Heart right ventricle (tissue), 16 donors: ENCODE measurements at regions not wholly inside any gene's neighbourhood (a gene's known extent, or its start where the extent isn't known, plus 50 kb on each side); places are given as distances from the start of the nearest gene placed in this dataset.
A peak's percentile ranks its signal among the peaks of the same experiment; 100 is the strongest.
"Not testable (repeated sequence)": the region's sequence is repeated elsewhere in the genome, so short reads cannot be mapped to it uniquely, and the experiment has no call there.

Experiments
- ATAC-seq, 8 donors: fragments of 200-7000 bp; cut with Tn5 transposase; one replicate each; pipeline ENCODE4 v1.9.1; 2020; ENCODE audit warnings: mild to moderate bottlenecking in 8 of 8, moderate library complexity in 8 of 8, moderate number of reproducible peaks in 1 of 8
- DNase-seq, 2 donors: peaks; one replicate each; pipeline ENCODE4 v3.0.0-alpha.2; 2020
- H3K27ac ChIP-seq, 10 donors: fragments of 200-600 bp; sonication (generic) in 2 of 10; one replicate each; pipeline versions ENCODE4 v1.5.0 to v1.8.0; 2020 to 2022; ENCODE audit warnings: mild to moderate bottlenecking in 3 of 10
- H3K27me3 ChIP-seq, 7 donors: fragments of 200-600 bp; one replicate each; pipeline ENCODE4 v1.8.0; 2021 to 2022; ENCODE audit warnings: mild to moderate bottlenecking in 2 of 7
- H3K36me3 ChIP-seq, 9 donors: fragments of 200-600 bp; sonication (generic) in 1 of 9; one replicate each; pipeline versions ENCODE4 v1.5.0 to v1.8.0; 2020 to 2022; ENCODE audit warnings: mild to moderate bottlenecking in 2 of 9
- H3K4me1 ChIP-seq, 9 donors: fragments of 200-600 bp; sonication (generic) in 1 of 9; one replicate each; pipeline versions ENCODE4 v1.5.0 to v1.8.0; 2020 to 2022; ENCODE audit warnings: mild to moderate bottlenecking in 4 of 9
- H3K4me3 ChIP-seq, 10 donors: fragments of 200-600 bp; sonication (generic) in 2 of 10; one replicate each; pipeline versions ENCODE4 v1.5.0 to v1.8.0; 2020 to 2022; ENCODE audit warnings: mild to moderate bottlenecking in 7 of 10, moderate library complexity in 2 of 10
- H3K9me3 ChIP-seq, 11 donors: fragments of 200-600 bp in 10 of 11; sonication (generic) in 2 of 11; one replicate each; pipeline versions ENCODE4 v1.5.0 to v1.8.0; 2013 to 2022; ENCODE audit warnings: mild to moderate bottlenecking in 2 of 11, control low read depth in 1 of 11, moderate library complexity in 1 of 11
- WGBS, 2 donors: extraction: QIAGEN DNeasy Blood & Tissue Kit; methylation state at CpG; one replicate each; pipeline ENCODE4 v1.1.7; 2013; ENCODE audit warnings: inconsistent platforms in 1 of 2; 5-methylcytosine and 5-hydroxymethylcytosine counted together
- intact Hi-C, 10 donors: fragments of 100-400 bp; cut with DNase I; formaldehyde crosslinking; loops; one replicate each; pipeline versions ENCODE4 v1.11.1 to v1.14.2; 2022
- TF ChIP-seq, protein P1 (sequence below), 9 donors: fragments of 200-600 bp; sonication (generic) in 2 of 9; IDR thresholded peaks; one replicate each; pipeline versions ENCODE4 v1.5.0 to v1.8.0; 2021 to 2022; ENCODE audit warnings: antibody characterized with exemption in 9 of 9, mild to moderate bottlenecking in 5 of 9, moderate library complexity in 1 of 9
- donor health status: Arrhythmogenic right ventricular cardiomyopathy.
- donor health status: ischemic (EF 13 %, LVEDD 7.1; RV severe dilation, severe dysfunction).
- donor health status: healthy with polysubstance abuse.
- donor health status: DM: no; HTN: yes; CAD: no.
- donor health status: DM: no; HTN: no; CAD: no.
- donor health status: ischemic (EF 25% LVEDD 6.9; RV normal size, moderate dysfunction).
- donor health status: ischemic (EF 25% LVEDD 5.7; RV mildly dilated, moderate dysfunction).
- donor health status: healthy.
- donor health status: DM: yes; HTN: yes; CAD: no.
- donor health status: Ischemic cardiomyopathy.
- donor health status: ischemic (EF 35%, LVEDD 5.7; RV mildly dilated, moderate dysfunction).
- donor health status: nonischemic (EF 11% LVEDD 7.7; RV severe dilation, severe dysfunction).
- donor health status: DM: yes; HTN: yes; CAD: no.
- donor health status: PGD.
- donor health status: ischemic (EF 29% LVEDD 5.4; RV normal size, mild dysfunction).
- donor health status: nonischemic (EF 23%, LVEDD 6.1; RV moderate dilation, normal function).

- H3K27ac ChIP-seq, ATAC-seq, intact Hi-C loops, H3K4me3 ChIP-seq, H3K9me3 ChIP-seq, DNase-seq, H3K36me3 ChIP-seq, H3K4me1 ChIP-seq, H3K27me3 ChIP-seq: not testable (repeated sequence)
- WGBS, 2 donors, result 42% methylated on average over 3 of the region's 3 CpGs
- TF ChIP-seq, protein P1, sequence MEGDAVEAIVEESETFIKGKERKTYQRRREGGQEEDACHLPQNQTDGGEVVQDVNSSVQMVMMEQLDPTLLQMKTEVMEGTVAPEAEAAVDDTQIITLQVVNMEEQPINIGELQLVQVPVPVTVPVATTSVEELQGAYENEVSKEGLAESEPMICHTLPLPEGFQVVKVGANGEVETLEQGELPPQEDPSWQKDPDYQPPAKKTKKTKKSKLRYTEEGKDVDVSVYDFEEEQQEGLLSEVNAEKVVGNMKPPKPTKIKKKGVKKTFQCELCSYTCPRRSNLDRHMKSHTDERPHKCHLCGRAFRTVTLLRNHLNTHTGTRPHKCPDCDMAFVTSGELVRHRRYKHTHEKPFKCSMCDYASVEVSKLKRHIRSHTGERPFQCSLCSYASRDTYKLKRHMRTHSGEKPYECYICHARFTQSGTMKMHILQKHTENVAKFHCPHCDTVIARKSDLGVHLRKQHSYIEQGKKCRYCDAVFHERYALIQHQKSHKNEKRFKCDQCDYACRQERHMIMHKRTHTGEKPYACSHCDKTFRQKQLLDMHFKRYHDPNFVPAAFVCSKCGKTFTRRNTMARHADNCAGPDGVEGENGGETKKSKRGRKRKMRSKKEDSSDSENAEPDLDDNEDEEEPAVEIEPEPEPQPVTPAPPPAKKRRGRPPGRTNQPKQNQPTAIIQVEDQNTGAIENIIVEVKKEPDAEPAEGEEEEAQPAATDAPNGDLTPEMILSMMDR (IDR thresholded peaks at IDR 0.05), result peak in 4 of 9 donors; percentile 9 to 30 (median 22)
Observed at GRCh38 chr16:31996325-31996724, 122.7 kb downstream of the ZNF267 start.

- H3K4me3 ChIP-seq, H3K27me3 ChIP-seq, ATAC-seq, H3K36me3 ChIP-seq, intact Hi-C loops, H3K27ac ChIP-seq, H3K4me1 ChIP-seq, DNase-seq: not testable (repeated sequence)
- 82 to 90% methylated on average over 5 to 9 of the region's 9 CpGs for WGBS, 2 donors
- peaks cover 0 to 13% (median 0%) of the 10 kb centered on the region in 11 donors for H3K9me3 ChIP-seq
Observed at GRCh38 chr16:32002496-32002895, 128.9 kb downstream of the ZNF267 start.

- intact Hi-C loops, result not testable (repeated sequence)
Observed at GRCh38 chr16:32003819-32004218, 130.2 kb downstream of the ZNF267 start.

GRCh38 chr16:32038783-32039496 lies 165.3 kb downstream of the ZNF267 start:
- H3K9me3 ChIP-seq, intact Hi-C loops, ATAC-seq, H3K27me3 ChIP-seq, H3K27ac ChIP-seq, H3K36me3 ChIP-seq, DNase-seq, H3K4me1 ChIP-seq, H3K4me3 ChIP-seq: not testable (repeated sequence)
- WGBS, 2 donors, result 72 to 78% methylated on average over 6 to 9 of the region's 10 CpGs

More at GRCh38 chr16:32003819-32004218, 130.2 kb downstream of the ZNF267 start:
- not testable (repeated sequence) for H3K27ac ChIP-seq, DNase-seq, H3K4me3 ChIP-seq, H3K27me3 ChIP-seq, H3K4me1 ChIP-seq, ATAC-seq, H3K36me3 ChIP-seq
- 81 to 89% methylated on average over 5 to 6 of the region's 7 CpGs for WGBS, 2 donors
- H3K9me3 ChIP-seq, result peaks cover 0 to 13% (median 0%) of the 10 kb centered on the region in 11 donors

DNA sequence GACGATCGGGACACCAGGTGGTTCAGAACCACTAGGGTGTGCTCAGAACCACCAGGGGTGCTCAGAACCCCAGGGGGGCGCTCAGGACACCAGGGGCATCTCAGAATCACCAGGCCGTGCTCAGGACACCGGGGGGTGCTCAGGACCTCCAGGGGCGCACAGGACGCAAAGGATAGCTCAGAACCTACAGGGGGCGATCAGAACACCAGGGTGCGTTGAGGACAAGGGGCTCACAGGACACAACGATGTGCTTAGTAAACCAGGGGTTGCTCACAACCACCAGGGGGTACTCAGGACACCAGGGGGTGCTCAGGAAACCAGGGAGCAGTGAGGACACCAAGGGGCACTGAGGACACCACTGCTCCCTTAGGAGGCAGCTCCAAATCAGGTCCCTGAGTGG lies 166.3 kb downstream of the ZNF267 start:
- H3K27ac ChIP-seq, H3K9me3 ChIP-seq, H3K4me3 ChIP-seq, intact Hi-C loops, H3K36me3 ChIP-seq, DNase-seq, H3K4me1 ChIP-seq, ATAC-seq, H3K27me3 ChIP-seq: not testable (repeated sequence)
- WGBS, 2 donors, result no CpG with 5 or more reads among the region's 10 CpGs

GRCh38 chr16:32066016-32066651 lies 187.0 kb upstream of the TP53TG3D start:
- H3K27me3 ChIP-seq, DNase-seq, H3K27ac ChIP-seq, H3K4me1 ChIP-seq, ATAC-seq, H3K36me3 ChIP-seq, intact Hi-C loops, H3K4me3 ChIP-seq, H3K9me3 ChIP-seq: not testable (repeated sequence)
- WGBS, 2 donors, result 33 to 35% methylated on average over 11 to 13 of the region's 13 CpGs

- H3K9me3 ChIP-seq, intact Hi-C loops, H3K4me1 ChIP-seq, ATAC-seq, DNase-seq, H3K27ac ChIP-seq, H3K27me3 ChIP-seq, H3K4me3 ChIP-seq, H3K36me3 ChIP-seq: not testable (repeated sequence)
- WGBS, 2 donors, result no CpG with 5 or more reads among the region's 3 CpGs
Observed at GRCh38 chr16:32071586-32071985, 181.5 kb upstream of the TP53TG3D start.

DNA sequence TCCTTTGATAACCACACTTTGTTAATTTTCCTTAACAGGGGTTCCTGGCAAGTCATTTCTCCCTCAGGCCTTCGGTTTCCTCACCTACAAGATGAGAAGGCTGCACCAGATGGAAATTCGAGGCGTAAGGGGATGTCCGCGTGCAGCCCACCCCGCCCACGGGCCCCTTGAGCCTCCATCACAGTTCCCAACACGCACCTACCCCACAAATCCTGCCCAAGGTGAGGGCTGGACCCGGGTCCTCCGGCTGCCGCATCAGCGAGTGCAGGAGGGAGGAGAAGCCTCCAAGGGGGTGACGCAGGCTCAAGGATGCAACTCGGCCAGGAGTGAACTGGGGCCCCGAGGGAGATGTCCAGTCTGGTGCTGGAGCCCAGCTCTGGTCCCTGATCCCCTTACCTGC lies 169.2 kb upstream of the TP53TG3D start:
- DNase-seq, intact Hi-C loops: not testable (repeated sequence)

GRCh38 chr16:32084656-32085401 lies 168.3 kb upstream of the TP53TG3D start:
- Histone ChIP-seq H3K4me3 (peak overlapping the region in 2 of 10 donors; percentile 22 to 44), H3K27me3 (peaks cover 0 to 24% (median 7%) of the 10 kb centered on the region in 7 donors)
- ATAC-seq, H3K36me3 ChIP-seq, H3K4me1 ChIP-seq, H3K9me3 ChIP-seq, H3K27ac ChIP-seq, intact Hi-C loops: not testable (repeated sequence)
- WGBS, 2 donors, result 17 to 19% methylated on average over 47 to 72 of the region's 86 CpGs
- peak in 1 of 2 donors; percentile 7 for DNase-seq

More for the DNA sequence above, 169.2 kb upstream of the TP53TG3D start:
- not testable (repeated sequence) for ATAC-seq, H3K36me3 ChIP-seq, H3K4me3 ChIP-seq, H3K27ac ChIP-seq, H3K4me1 ChIP-seq, H3K9me3 ChIP-seq
- peaks cover 0 to 24% (median 7%) of the 10 kb centered on the region in 7 donors for H3K27me3 ChIP-seq
- WGBS, 2 donors, result 39 to 40% methylated on average over 13 to 14 of the region's 15 CpGs
